Neural cell (in vitro differentiated cells): ENCODE measurements at regions not wholly inside any gene's neighbourhood (a gene's known extent, or its start where the extent isn't known, plus 50 kb on each side); places are given as distances from the start of the nearest gene placed in this dataset.

ENCODE experiments used
- H2AFZ ChIP-seq: fragments of 200-600, 300-800 bp; sonication (generic), shearing (Covaris generic); 2 replicates; pipeline ENCODE4 v1.6.0; 2014; ENCODE audit warnings: low read depth, mild to moderate bottlenecking, antibody characterized with exemption, low read length, moderate library complexity
- H3F3A ChIP-seq: fragments of 200-600 bp; shearing (Covaris generic); 2 replicates; pipeline ENCODE4 v1.6.1; 2016; ENCODE audit warnings: mild to moderate bottlenecking, moderate library complexity, mixed read lengths, antibody characterized with exemption, low read length; ENCODE audit not compliant: insufficient read depth, poor library complexity, severe bottlenecking
- H3K27ac ChIP-seq: fragments of 200-600, 300-800 bp; sonication (generic), shearing (Covaris generic); 2 replicates; pipeline ENCODE4 v1.5.1; 2014; ENCODE audit warnings: mild to moderate bottlenecking, low read length, moderate library complexity
- H3K27me3 ChIP-seq: fragments of 300-800, 200-600 bp; sonication (generic), shearing (Covaris generic); 2 replicates; pipeline ENCODE4 v1.6.0; 2014; ENCODE audit warnings: mild to moderate bottlenecking, low read depth, low read length, moderate library complexity; ENCODE audit not compliant: insufficient read depth
- H3K36me3 ChIP-seq: fragments of 300-800, 200-600 bp; sonication (generic), shearing (Covaris generic); 2 replicates; pipeline ENCODE4 v1.5.1; 2014; ENCODE audit warnings: mild to moderate bottlenecking, antibody characterized with exemption, low read length, moderate library complexity; ENCODE audit not compliant: insufficient read depth
- H3K4me2 ChIP-seq: fragments of 300-800, 200-600 bp; sonication (generic), shearing (Covaris generic); 2 replicates; pipeline ENCODE4 v1.6.0; 2014; ENCODE audit warnings: mild to moderate bottlenecking, low read length
- H3K4me3 ChIP-seq: fragments of 300-800, 200-600 bp; sonication (generic), shearing (Covaris generic); 2 replicates; pipeline ENCODE4 v1.5.1; 2014; ENCODE audit warnings: mild to moderate bottlenecking, low read length, moderate library complexity
- H3K79me2 ChIP-seq: fragments of 200-600 bp; shearing (Covaris generic); replicated peaks from 2 replicates; pipeline ENCODE4 v1.6.0; 2014; ENCODE audit warnings: mild to moderate bottlenecking, low read length, moderate library complexity; ENCODE audit not compliant: insufficient read depth
- H3K9ac ChIP-seq: fragments of 300-800, 200-600 bp; sonication (generic), shearing (Covaris generic); 2 replicates; pipeline ENCODE4 v1.6.1; 2016; ENCODE audit warnings: mild to moderate bottlenecking, low read length, mixed read lengths
- H3K9me2 ChIP-seq: fragments of 200-600 bp; shearing (Covaris generic); 2 replicates; pipeline ENCODE4 v1.6.1; 2016; ENCODE audit warnings: mild to moderate bottlenecking, low read length, mixed read lengths; ENCODE audit not compliant: insufficient read depth
- H3K9me3 ChIP-seq: fragments of 200-600, 300-800 bp; sonication (generic), shearing (Covaris generic); 2 replicates; pipeline ENCODE4 v1.6.1; 2016; ENCODE audit warnings: mild to moderate bottlenecking, mixed run types, low read length, moderate library complexity, mixed read lengths
- H4K20me1 ChIP-seq: fragments of 200-600 bp; shearing (Covaris generic); 2 replicates; pipeline ENCODE4 v1.6.1; 2016; ENCODE audit warnings: mild to moderate bottlenecking, mixed run types; ENCODE audit not compliant: insufficient read depth
- EP300 ChIP-seq: fragments of 450-650 bp; conservative IDR thresholded peaks from 2 replicates; pipeline ENCODE4 v1.6.1; 2014; ENCODE audit warnings: antibody characterized with exemption, mild to moderate bottlenecking, moderate library complexity; ENCODE audit not compliant: poor library complexity, severe bottlenecking
- EZH2 ChIP-seq: fragments of 200-600, 300-800 bp; shearing (Covaris generic), sonication (generic); IDR thresholded peaks from 2 replicates; pipeline ENCODE4 v1.6.1; 2014; ENCODE audit warnings: antibody characterized with exemption, low read length, borderline replicate concordance, mild to moderate bottlenecking; ENCODE audit not compliant: insufficient read depth, poor library complexity, severe bottlenecking
- MXI1 ChIP-seq: fragments of 450-650 bp; conservative IDR thresholded peaks from 2 replicates; pipeline ENCODE4 v1.6.1; 2014; ENCODE audit warnings: antibody characterized with exemption, mild to moderate bottlenecking; ENCODE audit not compliant: poor library complexity, severe bottlenecking
- POLR2AphosphoS5 ChIP-seq: IDR thresholded peaks from 2 replicates; pipeline ENCODE4 v1.6.1; 2012
- RAD21 ChIP-seq: fragments of 450-650 bp; conservative IDR thresholded peaks from 2 replicates; pipeline ENCODE4 v1.6.1; 2014; ENCODE audit warnings: antibody characterized with exemption, mild to moderate bottlenecking, moderate library complexity
- SMC3 ChIP-seq: fragments of 450-650 bp; conservative IDR thresholded peaks from 2 replicates; pipeline ENCODE4 v1.6.1; 2014; ENCODE audit warnings: antibody characterized with exemption, mild to moderate bottlenecking, moderate library complexity; ENCODE audit not compliant: poor library complexity
- TAF1 ChIP-seq: IDR thresholded peaks from 2 replicates; pipeline ENCODE4 v1.6.1; 2012; ENCODE audit warnings: low read depth
- TF ChIP-seq, protein P1 (sequence below): IDR thresholded peaks from 2 replicates; pipeline ENCODE4 v1.6.1; 2012; ENCODE audit warnings: borderline replicate concordance
- TF ChIP-seq, protein P2 (sequence below): fragments of 450-650 bp; IDR thresholded peaks from 2 replicates; pipeline ENCODE4 v1.5.1; 2014; ENCODE audit warnings: antibody characterized with exemption, mild to moderate bottlenecking, moderate library complexity; ENCODE audit not compliant: poor library complexity, severe bottlenecking

- H3K4me2 ChIP-seq: no peak overlapping the region
- no peak overlapping the region for H3K4me3 ChIP-seq
- no peak overlapping the region for H3K9ac ChIP-seq
- no peaks in the 10 kb centered on the region for H3K79me2 ChIP-seq
- H4K20me1 ChIP-seq: no peaks in the 10 kb centered on the region
- H3K27me3 ChIP-seq: no peaks in the 10 kb centered on the region
- TF ChIP-seq, protein P1, sequence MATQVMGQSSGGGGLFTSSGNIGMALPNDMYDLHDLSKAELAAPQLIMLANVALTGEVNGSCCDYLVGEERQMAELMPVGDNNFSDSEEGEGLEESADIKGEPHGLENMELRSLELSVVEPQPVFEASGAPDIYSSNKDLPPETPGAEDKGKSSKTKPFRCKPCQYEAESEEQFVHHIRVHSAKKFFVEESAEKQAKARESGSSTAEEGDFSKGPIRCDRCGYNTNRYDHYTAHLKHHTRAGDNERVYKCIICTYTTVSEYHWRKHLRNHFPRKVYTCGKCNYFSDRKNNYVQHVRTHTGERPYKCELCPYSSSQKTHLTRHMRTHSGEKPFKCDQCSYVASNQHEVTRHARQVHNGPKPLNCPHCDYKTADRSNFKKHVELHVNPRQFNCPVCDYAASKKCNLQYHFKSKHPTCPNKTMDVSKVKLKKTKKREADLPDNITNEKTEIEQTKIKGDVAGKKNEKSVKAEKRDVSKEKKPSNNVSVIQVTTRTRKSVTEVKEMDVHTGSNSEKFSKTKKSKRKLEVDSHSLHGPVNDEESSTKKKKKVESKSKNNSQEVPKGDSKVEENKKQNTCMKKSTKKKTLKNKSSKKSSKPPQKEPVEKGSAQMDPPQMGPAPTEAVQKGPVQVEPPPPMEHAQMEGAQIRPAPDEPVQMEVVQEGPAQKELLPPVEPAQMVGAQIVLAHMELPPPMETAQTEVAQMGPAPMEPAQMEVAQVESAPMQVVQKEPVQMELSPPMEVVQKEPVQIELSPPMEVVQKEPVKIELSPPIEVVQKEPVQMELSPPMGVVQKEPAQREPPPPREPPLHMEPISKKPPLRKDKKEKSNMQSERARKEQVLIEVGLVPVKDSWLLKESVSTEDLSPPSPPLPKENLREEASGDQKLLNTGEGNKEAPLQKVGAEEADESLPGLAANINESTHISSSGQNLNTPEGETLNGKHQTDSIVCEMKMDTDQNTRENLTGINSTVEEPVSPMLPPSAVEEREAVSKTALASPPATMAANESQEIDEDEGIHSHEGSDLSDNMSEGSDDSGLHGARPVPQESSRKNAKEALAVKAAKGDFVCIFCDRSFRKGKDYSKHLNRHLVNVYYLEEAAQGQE: no peak
- TF ChIP-seq EZH2 (no peak), RAD21 (no peak), POLR2AphosphoS5 (no peak), MXI1 (no peak), SMC3 (no peak), TAF1 (no peak), EP300 (no peak)
- TF ChIP-seq, protein P2, sequence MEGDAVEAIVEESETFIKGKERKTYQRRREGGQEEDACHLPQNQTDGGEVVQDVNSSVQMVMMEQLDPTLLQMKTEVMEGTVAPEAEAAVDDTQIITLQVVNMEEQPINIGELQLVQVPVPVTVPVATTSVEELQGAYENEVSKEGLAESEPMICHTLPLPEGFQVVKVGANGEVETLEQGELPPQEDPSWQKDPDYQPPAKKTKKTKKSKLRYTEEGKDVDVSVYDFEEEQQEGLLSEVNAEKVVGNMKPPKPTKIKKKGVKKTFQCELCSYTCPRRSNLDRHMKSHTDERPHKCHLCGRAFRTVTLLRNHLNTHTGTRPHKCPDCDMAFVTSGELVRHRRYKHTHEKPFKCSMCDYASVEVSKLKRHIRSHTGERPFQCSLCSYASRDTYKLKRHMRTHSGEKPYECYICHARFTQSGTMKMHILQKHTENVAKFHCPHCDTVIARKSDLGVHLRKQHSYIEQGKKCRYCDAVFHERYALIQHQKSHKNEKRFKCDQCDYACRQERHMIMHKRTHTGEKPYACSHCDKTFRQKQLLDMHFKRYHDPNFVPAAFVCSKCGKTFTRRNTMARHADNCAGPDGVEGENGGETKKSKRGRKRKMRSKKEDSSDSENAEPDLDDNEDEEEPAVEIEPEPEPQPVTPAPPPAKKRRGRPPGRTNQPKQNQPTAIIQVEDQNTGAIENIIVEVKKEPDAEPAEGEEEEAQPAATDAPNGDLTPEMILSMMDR: no peak
- H3K27ac ChIP-seq: no peak overlapping the region
- H3K36me3 ChIP-seq: no peaks in the 10 kb centered on the region
- no peaks in the 10 kb centered on the region for H3F3A ChIP-seq
- no peaks in the 10 kb centered on the region for H3K9me3 ChIP-seq
- no peaks in the 10 kb centered on the region for H3K9me2 ChIP-seq
- no peak overlapping the region for H2AFZ ChIP-seq
These were observed 268.7 kb upstream of the ARRDC4 start for GRCh38 chr15:97691799-97692198.

GRCh38 chr15:97692301-97693015 is 268.0 kb upstream of the ARRDC4 start:
- Histone ChIP-seq H4K20me1 (no peaks in the 10 kb centered on the region), H3K9me3 (peaks cover 3% of the 10 kb centered on the region), H2AFZ (no peak overlapping the region), H3K4me2 (no peak overlapping the region), H3F3A (no peaks in the 10 kb centered on the region), H3K4me3 (no peak overlapping the region), H3K36me3 (no peaks in the 10 kb centered on the region), H3K27ac (no peak overlapping the region), H3K9me2 (no peaks in the 10 kb centered on the region), H3K9ac (no peak overlapping the region), H3K79me2 (no peaks in the 10 kb centered on the region), H3K27me3 (no peaks in the 10 kb centered on the region)
- TF ChIP-seq, protein P2: no peak
- TF ChIP-seq POLR2AphosphoS5: peak; percentile 67
